IMR-90 (cell line): ENCODE measurements at regions not wholly inside any gene's neighbourhood (a gene's known extent, or its start where the extent isn't known, plus 50 kb on each side); places are given as distances from the start of the nearest gene placed in this dataset.
"Not testable (repeated sequence)": the region's sequence is repeated elsewhere in the genome, so short reads cannot be mapped to it uniquely, and the experiment has no call there.

Experiments
- ATAC-seq: fragments of 200-7000 bp; cut with Tn5 transposase; 2 replicates; pipeline ENCODE4 v1.9.1; 2020; ENCODE audit warnings: low read depth, mild to moderate bottlenecking, moderate library complexity
- BruUV-seq: library from RNA; stranded (reverse); fragments of 400-500 nt; replicated peaks from 2 replicates; lab custom pipeline; 2021; lab: Mats Ljungman, UMichigan
- CTCF ChIA-PET: fragments of 300-600 bp; formaldehyde crosslinking; extraction: SDS; loops from one replicate; lab custom pipeline; 2021; ENCODE audit warnings: antibody characterized with exemption; lab: Yijun Ruan, JAX
- POLR2A ChIA-PET: fragments of 300-600 bp; sonication (Branson Sonifier 250); formaldehyde crosslinking; loops from one replicate; lab custom pipeline; 2022; ENCODE audit warnings: antibody characterized with exemption; ENCODE audit not compliant: unreplicated experiment; lab: Charles Lee
- DNase-seq: peaks from one replicate; pipeline ENCODE4 v3.0.0; 2013
- H2AFZ ChIP-seq: replicated peaks from 2 replicates; pipeline ENCODE3; 2013; ENCODE audit warnings: low read length, mild to moderate bottlenecking; ENCODE audit not compliant: poor library complexity
- H2AK5ac ChIP-seq: 2 replicates; pipeline ENCODE4 v1.6.1; 2013; ENCODE audit warnings: low read depth, low read length, inconsistent platforms
- H2AK9ac ChIP-seq: replicated peaks from 2 replicates; pipeline ENCODE3; 2013; ENCODE audit warnings: mild to moderate bottlenecking, low read depth, low read length, moderate library complexity; ENCODE audit not compliant: poor library complexity
- H2BK120ac ChIP-seq: 2 replicates; pipeline ENCODE4 v1.6.1; 2013; ENCODE audit warnings: low read depth, low read length, inconsistent platforms
- H2BK15ac ChIP-seq: 3 replicates; pipeline ENCODE4 v1.6.1; 2013; ENCODE audit warnings: low read depth, low read length, inconsistent platforms
- H2BK20ac ChIP-seq: 2 replicates; pipeline ENCODE4 v1.6.1; 2013; ENCODE audit warnings: low read depth, mild to moderate bottlenecking, inconsistent platforms, low read length, moderate library complexity
- H2BK5ac ChIP-seq: 2 replicates; pipeline ENCODE4 v1.6.1; 2013; ENCODE audit warnings: mild to moderate bottlenecking, low read depth, low read length, inconsistent platforms; ENCODE audit not compliant: poor library complexity, severe bottlenecking
- H3K14ac ChIP-seq: replicated peaks from 2 replicates; pipeline ENCODE4 v1.6.1; 2013; ENCODE audit warnings: low read depth, low read length, inconsistent platforms
- H3K18ac ChIP-seq: 2 replicates; pipeline ENCODE4 v1.6.1; 2013; ENCODE audit warnings: low read depth, low read length, control low read depth
- H3K23ac ChIP-seq: 2 replicates; pipeline ENCODE4 v1.6.1; 2013; ENCODE audit warnings: low read depth, low read length, inconsistent platforms
- H3K27ac ChIP-seq: 2 replicates; pipeline ENCODE4 v1.5.1; 2013; ENCODE audit warnings: mild to moderate bottlenecking, control low read depth, low read length; ENCODE audit not compliant: insufficient read depth
- H3K27me3 ChIP-seq: 2 replicates; pipeline ENCODE4 v1.6.1; 2013; ENCODE audit warnings: low read length; ENCODE audit not compliant: control insufficient read depth, insufficient read depth
- H3K36me3 ChIP-seq: 2 replicates; pipeline ENCODE4 v1.6.1; 2013; ENCODE audit warnings: low read length, mixed read lengths; ENCODE audit not compliant: control insufficient read depth, insufficient read depth
- H3K4ac ChIP-seq: 2 replicates; pipeline ENCODE4 v1.6.1; 2013; ENCODE audit warnings: low read depth, low read length, inconsistent platforms
- H3K4me1 ChIP-seq: 2 replicates; pipeline ENCODE4 v1.6.1; 2013; ENCODE audit warnings: low read length, mixed read lengths; ENCODE audit not compliant: control insufficient read depth, insufficient read depth
- H3K4me2 ChIP-seq: 2 replicates; pipeline ENCODE4 v1.6.1; 2013; ENCODE audit warnings: low read depth, mild to moderate bottlenecking, control low read depth, low read length, moderate library complexity
- H3K4me3 ChIP-seq: 2 replicates; pipeline ENCODE4 v1.5.1; 2013; ENCODE audit warnings: low read depth, mild to moderate bottlenecking, control low read depth, low read length, moderate library complexity; ENCODE audit not compliant: insufficient read depth
- H3K56ac ChIP-seq: 2 replicates; pipeline ENCODE4 v1.6.1; 2013; ENCODE audit warnings: low read length, inconsistent platforms; ENCODE audit not compliant: insufficient read depth; ENCODE audit errors: extremely low read depth
- H3K79me1 ChIP-seq, 2 experiments: 2 replicates each; pipeline ENCODE4 v1.6.1; 2013; ENCODE audit warnings: low read length in 2 of 2, inconsistent platforms in 1 of 2, low read depth in 1 of 2
- H3K9ac ChIP-seq: 2 replicates; pipeline ENCODE4 v1.6.1; 2013; ENCODE audit warnings: low read depth, low read length, control low read depth
- H3K9me1 ChIP-seq: 2 replicates; pipeline ENCODE4 v1.6.1; 2013; ENCODE audit warnings: low read length, inconsistent platforms; ENCODE audit not compliant: insufficient read depth
- H3K9me3 ChIP-seq: 2 replicates; pipeline ENCODE4 v1.6.1; 2013; ENCODE audit warnings: low read length; ENCODE audit not compliant: control insufficient read depth, insufficient read depth
- H4K20me1 ChIP-seq: 2 replicates; pipeline ENCODE4 v1.6.1; 2013; ENCODE audit warnings: low read length, inconsistent platforms; ENCODE audit not compliant: insufficient read depth
- H4K5ac ChIP-seq: 2 replicates; pipeline ENCODE4 v1.6.1; 2013; ENCODE audit warnings: mild to moderate bottlenecking, low read depth, low read length, control low read depth
- H4K8ac ChIP-seq, 2 experiments: 2 replicates each; pipeline ENCODE4 v1.6.1; 2013; ENCODE audit warnings: low read depth in 2 of 2, low read length in 2 of 2, control low read depth in 1 of 2, inconsistent platforms in 1 of 2
- H4K91ac ChIP-seq: 2 replicates; pipeline ENCODE4 v1.6.1; 2013; ENCODE audit warnings: low read depth, low read length, inconsistent platforms; ENCODE audit not compliant: insufficient read depth
- WGBS, 2 experiments: methylation state at CpG; one replicate each; pipeline versions ENCODE4 v1.1.5 to v1.1.7; 2013; ENCODE audit warnings: missing lambda C conversion rate in 2 of 2; ENCODE audit not compliant: insufficient read length in 1 of 2; ENCODE audit errors: extremely low coverage in 2 of 2; 5-methylcytosine and 5-hydroxymethylcytosine counted together
- dilution Hi-C: fragments of 300-500 bp; cut with HindIII; formaldehyde crosslinking; loops from one replicate; pipeline ENCODE4 v1.14.3; 2018; ENCODE audit warnings: low sequenced_read_pairs; ENCODE audit not compliant: unreplicated experiment
- in situ Hi-C: fragments of 300-500 bp; cut with MboI; formaldehyde crosslinking; loops from 3 replicates; pipeline ENCODE4 v1.14.3; 2019; ENCODE audit warnings: low sequenced_read_pairs, inconsistent platforms, mixed read lengths
- intact Hi-C: fragments of 100-400 bp; cut with micrococcal nuclease; formaldehyde crosslinking; loops from 2 replicates; pipeline ENCODE4 v1.10.0; 2022

DNA sequence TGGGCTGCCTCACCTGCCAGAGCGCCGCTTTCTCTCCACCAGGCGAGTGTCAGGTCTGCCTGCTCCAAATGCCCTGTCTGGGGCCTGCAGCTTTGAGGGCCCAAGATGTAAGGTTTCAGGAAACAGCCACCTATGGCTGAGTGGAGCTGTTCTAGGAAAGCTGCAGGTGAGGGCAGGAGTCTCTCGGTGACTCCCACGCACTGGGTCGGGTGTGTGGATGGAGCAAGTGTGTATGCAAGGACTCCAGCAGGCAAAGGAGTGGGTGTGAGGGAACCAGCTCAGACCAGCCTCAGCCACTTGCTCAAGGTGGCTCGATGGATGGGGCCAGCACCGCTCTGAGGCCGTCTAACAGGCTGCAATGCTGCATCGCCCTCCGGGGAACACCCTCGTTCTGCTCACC, 123.7 kb downstream of the LIMS4 start:
- H3K4me3 ChIP-seq, BruUV-seq, dilution Hi-C loops, H2BK20ac ChIP-seq, H2BK120ac ChIP-seq, in situ Hi-C loops, H2BK5ac ChIP-seq, H3K36me3 ChIP-seq, H2AFZ ChIP-seq, H3K79me1 ChIP-seq, H3K4me1 ChIP-seq, H3K9me3 ChIP-seq, H3K9me1 ChIP-seq, H3K4ac ChIP-seq, H4K91ac ChIP-seq, H4K20me1 ChIP-seq, ATAC-seq, H3K9ac ChIP-seq, H2AK5ac ChIP-seq, H3K56ac ChIP-seq, H3K18ac ChIP-seq, H3K23ac ChIP-seq, H3K27ac ChIP-seq, H2BK15ac ChIP-seq, H2AK9ac ChIP-seq, H4K8ac ChIP-seq, H4K5ac ChIP-seq, DNase-seq, intact Hi-C loops, CTCF ChIA-PET, H3K4me2 ChIP-seq, H3K27me3 ChIP-seq, H3K14ac ChIP-seq, POLR2A ChIA-PET: not testable (repeated sequence)
- no CpG with 5 or more reads among the region's 12 CpGs for whole genome bisulfite sequencing, 2 experiments

DNA sequence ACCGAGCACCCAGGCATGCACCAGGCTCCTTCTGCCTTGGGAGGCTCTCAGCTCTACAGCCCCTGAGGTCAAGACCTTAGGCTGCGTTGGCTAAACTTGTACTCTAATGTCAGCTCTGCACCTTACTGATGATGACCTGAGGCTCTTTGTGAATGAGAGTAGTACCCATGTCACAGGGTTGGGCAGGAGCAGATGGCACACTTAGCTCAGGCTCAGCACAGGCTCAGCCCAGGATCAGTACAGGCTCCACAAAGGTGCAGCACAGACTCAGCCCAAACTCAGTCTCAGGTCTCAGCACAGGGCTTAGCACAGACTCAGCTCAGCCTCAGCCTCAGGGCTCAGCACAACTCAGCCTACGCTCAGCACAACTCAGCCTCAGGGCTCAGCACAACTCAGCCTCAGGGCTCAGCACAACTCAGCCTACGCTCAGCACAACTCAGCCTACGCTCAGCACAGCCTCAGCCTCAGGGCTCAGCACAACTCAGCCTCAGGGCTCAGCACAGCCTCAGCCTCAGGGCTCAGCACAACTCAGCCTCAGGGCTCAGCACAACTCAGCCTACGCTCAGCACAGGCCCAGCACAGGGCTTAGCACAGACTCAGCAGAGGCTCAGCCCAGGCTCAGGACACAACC, 128.1 kb downstream of the LIMS4 start:
- H2BK20ac ChIP-seq, DNase-seq, dilution Hi-C loops, H2BK120ac ChIP-seq, H3K14ac ChIP-seq, H2AK9ac ChIP-seq, H2AFZ ChIP-seq, H3K4me1 ChIP-seq, H3K23ac ChIP-seq, in situ Hi-C loops, H3K4ac ChIP-seq, H2BK5ac ChIP-seq, H3K36me3 ChIP-seq, H3K18ac ChIP-seq, CTCF ChIA-PET, H3K4me2 ChIP-seq, H4K5ac ChIP-seq, H3K4me3 ChIP-seq, H3K56ac ChIP-seq, ATAC-seq, H3K9me1 ChIP-seq, H3K79me1 ChIP-seq, H4K91ac ChIP-seq, BruUV-seq, H2BK15ac ChIP-seq, H3K27me3 ChIP-seq, intact Hi-C loops, H4K8ac ChIP-seq, H4K20me1 ChIP-seq, POLR2A ChIA-PET, H3K27ac ChIP-seq, H2AK5ac ChIP-seq, H3K9ac ChIP-seq, H3K9me3 ChIP-seq: not testable (repeated sequence)
- no CpG with 5 or more reads among the region's 6 CpGs for WGBS, 2 experiments
